ENCODE measurements at regions not wholly inside any gene's neighbourhood (a gene's known extent, or its start where the extent isn't known, plus 50 kb on each side); places are given as distances from the start of the nearest gene placed in this dataset.

DNA sequence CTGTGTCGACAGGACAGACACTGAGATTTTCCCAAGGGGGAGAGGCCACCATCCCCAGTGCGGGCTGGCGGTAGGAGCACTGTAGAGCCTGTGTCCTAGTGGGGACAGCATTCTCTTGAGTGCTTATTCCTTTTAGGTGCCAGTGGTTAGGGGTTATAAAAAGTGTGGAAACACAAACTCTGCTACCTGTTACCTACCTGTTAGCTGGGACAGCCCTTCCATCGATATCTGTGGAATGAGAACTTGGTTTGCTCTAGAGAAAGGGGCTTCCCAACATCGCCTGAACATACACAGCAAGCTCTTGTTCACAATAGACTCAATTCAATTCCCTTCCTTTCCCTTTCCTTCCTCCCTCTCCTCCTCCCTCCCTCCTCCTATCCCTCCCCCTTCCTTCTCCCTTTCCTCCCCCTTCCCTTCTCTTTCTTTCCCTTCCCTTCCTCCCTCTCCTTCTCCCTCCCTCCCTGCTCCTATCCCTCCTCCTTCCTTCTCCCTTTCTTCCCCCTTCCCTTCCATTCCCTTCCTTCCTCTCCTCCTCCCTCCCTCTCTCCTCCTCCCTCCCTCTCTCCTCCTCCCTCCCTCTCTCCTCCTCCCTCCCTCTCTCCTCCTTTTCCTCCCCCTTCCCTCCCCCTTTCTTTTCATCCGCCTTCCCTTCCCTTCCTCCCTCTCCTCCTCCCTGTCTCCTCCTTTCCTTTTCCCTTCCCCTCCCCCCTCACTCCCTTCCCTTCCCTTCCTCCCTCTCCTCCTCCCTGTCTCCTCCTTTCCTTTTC is 188.5 kb downstream of the URI1 start:
- DNase-seq = no peak

DNA sequence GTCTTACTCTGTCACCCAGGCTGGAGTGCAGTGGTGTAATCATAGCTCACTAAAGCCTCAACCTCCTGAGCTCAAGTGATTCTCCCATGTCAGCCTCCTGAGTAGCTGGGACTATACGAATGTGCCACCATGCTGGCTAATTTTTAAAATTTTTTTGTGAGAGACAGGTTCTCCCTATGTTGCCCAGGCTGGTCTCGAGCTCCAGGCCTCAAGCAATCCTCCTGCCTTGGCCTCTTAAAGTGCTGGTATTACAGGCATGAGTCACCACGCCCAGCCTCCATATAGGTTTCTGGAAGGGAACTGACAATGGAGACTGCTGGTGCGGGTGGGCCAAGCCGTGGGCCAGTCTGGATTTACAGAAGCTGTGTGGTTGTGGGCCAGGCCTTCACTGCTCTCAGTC is 189.2 kb downstream of the URI1 start:
- no peak for DNase-seq

DNA sequence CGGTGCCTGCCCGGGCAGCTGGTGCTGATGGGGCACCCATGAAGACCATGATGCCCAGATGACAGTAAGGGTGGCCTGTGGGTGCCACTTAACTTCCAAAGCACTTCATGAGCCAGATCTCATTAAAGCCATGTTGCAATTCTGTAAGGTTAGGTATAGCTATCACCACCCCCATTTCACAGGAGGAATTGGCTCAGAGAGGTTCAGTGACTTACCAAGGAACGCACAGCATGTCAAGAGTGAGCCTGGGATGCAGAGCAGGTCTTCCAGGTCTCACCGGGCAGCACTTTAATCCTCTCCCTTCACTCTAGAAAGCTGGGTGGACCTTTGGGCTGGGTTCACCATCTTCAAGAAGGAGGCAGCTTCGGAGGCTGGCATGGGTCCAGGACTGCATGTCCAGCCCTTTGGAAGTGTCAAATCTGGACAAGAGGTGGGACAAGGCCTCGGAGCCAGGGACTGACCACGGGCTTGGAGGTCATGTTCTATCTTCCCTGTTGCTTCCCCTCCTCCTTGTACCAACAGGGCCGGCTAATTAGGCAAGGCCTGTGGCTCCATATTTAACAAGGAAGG is 189.8 kb downstream of the URI1 start:
- no peak for DNase-seq

DNA sequence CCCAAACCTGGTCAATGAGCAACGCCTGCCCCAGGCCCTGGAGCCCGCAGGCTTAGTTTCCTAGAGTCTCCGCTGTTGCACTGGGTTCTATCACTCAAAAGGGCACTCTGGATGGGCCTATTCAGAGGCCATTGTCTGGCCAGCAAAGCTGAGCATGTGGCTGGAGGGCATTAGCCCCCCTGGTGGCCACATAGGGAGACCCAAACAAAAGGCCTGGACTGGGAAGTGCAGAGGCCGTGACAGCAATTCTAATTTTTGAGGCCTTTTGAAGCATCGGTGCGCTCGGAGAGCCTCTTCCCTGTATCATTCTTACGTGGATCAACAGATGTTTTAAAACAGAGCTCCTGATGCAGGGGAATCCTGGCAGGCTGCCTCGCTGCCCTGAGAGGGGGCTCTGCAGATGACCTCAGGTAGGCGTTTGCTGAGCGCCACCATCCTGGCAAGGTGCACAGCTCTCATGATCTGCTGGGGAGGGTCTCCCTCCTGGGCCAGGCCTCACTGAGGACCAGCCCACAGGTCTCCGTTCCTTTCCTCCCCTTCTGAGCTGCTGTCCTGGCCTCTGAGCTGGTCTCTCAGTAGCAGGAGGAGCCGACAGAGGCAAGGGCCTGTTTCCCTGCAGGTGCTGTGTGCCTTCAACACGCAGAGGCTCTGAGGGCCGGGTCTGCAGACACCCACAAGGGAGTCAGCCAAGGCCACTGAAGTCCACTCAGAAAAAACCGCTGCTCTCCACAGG is 190.5 kb downstream of the URI1 start:
- DNase-seq = no peak

DNA sequence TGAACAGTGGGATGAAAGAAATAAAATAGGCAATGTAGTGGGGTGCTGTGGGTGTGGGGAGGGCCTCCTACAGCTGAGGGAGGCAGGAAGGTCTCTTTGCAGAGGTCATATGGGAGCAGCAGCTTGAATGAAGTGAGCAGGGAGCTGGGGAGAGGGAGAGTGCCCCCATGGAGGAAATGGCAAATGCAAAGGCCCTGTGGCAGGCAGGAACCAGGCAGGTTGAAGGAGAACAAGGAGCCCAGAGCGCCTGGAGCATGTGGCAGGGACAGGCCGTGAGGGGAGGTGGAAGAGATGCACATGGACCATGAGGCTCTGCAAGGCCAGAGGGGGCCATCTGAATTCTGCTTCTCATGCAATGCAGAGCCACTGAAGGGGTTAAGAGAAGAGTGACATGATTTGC is 191.8 kb downstream of the URI1 start:
- no peak for DNase-seq

DNA sequence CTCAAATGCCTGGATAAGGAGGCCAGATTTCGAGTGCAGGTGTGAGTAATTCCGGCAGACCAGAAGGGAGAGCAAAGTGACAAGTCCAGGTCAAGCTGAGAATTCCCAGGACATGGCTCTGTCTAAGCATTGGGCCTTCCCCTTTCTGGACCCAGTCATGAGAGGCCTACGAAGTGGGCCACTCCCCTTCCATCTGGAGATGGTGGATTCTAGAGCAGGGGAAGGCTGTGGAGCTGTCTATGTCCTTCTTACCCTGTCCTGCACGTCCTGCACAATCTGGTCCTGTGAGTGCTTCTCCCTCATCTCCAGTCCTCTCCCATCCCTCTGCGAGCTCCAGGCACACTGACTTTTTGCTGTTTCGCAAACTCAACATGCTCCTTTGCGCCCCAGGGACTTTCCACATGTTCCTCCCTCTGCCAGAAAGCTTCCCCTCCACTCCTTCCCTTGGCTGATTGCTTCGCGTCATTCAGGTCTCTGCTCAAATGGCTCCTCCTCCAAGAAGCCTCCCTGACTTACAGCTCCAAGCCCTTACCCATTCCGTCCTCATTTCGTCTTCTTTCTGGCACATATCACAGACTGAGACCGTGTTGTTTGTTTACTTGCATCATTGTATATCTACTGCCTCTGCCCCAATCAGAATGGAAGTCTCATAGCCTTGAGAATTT is 193.2 kb downstream of the URI1 start:
- DNase-seq = no peak

DNA sequence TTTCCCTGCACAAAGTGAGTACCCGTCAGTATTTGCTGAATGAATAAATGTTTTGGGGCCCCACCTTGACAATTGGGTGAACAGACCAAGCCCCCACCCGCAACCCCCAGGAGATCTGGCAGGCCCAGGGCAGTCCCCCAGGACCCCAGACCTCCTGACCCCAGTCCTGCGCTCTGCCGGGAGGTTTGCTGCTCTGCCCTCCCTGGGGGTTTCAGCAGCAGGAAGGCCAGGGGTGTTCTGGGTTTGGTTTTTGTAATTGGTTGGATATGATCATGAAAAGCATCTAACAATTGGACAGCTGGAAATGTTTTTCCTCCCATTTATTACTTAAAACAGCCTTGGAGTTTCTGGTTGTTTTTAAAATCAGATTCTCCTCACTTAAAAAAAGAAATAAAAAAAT is 193.8 kb downstream of the URI1 start:
- DNase-seq = no peak

DNA sequence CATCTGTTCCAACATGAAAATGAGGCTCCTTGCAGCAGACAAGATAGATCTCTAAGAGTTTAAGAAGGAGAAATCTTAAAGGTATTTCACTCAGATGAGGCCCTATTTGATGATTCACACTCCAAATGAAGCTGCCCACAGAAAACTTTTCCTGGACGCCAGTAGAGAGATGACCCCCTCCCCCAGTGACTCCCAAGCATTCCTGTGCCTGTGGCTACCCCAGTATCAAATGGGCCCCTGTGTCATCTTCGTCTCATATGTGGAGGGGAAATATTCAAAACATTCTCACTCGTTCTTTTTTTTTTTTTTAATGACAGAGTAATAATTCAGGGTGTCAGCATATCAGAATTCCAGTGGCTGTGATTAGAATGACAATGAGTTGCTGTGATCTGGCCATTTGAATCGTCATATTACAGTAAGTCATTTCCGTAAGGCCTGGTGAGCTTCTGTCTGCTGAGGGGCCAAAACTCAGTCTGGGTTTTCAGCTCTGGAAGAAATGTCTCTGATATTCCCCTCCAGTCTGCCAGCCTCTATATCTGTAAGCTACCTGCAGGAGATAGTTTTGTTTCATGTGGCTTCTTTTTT is 194.7 kb downstream of the URI1 start:
- DNase-seq = no peak

DNA sequence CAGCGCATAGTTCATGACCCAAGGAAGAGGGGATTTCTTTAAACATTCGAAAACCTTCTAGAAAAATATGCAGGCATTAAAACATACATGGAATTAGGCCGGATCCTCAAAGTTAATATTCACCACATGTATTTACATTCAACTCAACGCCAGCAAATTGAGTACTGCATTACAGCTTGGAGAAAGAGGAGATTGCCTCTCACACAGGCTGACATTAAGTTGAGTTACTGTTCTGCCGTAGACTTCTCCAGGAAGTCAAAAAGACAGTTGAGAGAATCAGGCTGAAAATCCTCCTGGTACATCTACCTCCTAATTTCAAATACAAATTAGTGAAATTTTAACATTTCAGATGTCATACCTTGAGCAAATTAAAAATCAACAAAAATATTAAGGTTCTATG is 195.7 kb downstream of the URI1 start:
- DNase-seq = no peak

DNA sequence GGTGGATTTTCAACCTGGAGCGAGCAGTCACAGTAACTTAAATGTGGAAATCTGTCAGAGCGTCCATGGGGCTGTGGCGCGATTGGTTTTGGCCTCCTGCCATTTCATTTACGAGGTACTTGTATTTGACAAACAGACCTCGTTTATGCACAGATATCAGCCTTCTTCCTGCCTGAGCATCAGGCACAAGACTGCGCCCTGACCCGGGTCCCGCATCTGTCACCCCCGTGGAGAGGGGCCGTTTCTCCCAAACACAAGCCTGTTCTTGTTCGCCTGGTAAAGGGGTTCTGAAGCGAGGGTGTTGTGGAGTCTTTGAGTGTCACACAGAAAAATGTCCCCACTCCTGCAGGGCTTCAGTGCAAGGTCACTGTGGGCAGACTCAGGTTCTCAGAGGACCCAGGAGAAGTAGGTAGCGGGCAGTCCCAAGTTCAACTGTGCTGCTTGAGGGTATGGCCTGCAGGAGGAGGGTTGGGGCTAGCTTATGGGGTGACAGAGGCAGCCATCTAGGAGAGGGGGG is 202.3 kb downstream of the URI1 start:
- DNase-seq = no peak

DNA sequence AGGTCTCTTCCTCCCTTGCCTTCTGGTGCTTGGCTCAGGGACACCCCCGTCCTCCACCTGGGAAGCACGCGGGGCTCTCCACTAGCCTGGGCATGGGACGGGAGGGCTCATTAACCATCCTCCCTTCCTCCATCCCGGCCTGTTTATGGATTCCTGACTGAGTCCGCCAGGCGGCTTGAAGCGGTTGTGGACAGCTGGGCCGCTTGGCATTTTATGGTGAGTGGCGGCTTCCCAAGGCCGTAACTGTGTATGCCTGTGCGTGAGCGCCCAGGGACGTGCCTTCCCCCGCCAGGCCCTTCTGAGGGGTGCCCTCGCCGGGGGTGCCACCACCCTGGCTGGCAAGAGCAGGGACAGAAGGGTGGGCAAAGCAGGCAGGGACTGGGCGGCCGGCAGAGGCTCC is 202.8 kb downstream of the URI1 start:
- no peak for DNase-seq

DNA sequence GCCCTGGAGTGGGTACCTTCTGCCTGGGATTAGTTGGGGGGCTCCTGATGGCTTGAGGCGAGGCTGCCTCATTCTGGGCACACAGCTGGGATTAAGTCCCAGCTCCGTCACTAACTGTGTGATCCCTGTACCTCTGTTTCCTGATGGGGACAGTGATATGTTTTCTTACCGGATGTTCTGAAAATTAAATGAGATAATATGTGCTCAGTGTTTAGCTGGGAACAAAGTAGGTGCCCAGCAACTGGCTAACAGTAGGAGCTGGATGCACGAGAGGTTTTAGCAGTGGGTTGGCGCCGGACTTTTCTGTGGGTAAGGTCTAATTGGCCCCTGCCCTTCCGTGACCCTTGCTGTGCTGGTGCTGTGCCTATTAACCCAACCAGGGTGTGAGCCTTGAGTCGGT is 203.4 kb downstream of the URI1 start:
- DNase-seq = no peak

DNA sequence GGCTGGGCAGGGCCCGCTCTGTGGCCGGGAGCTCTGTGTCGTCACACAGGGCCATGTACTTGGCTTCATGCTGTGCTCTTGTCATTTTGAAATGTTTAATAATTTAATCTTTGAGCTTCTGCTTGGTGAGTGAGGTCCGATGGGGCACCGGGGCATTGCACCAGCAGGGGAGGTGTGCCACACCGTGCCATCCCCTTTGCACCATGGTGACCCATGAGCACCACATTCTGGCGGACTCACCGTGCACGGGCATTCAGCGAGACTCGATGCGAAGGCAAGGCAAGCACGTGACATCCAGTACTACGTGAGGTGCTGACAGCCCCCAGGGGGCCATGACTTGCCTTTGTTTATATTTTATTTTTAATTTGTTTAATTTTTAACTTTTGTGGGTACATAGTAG is 204.3 kb downstream of the URI1 start:
- DNase-seq = no peak

DNA sequence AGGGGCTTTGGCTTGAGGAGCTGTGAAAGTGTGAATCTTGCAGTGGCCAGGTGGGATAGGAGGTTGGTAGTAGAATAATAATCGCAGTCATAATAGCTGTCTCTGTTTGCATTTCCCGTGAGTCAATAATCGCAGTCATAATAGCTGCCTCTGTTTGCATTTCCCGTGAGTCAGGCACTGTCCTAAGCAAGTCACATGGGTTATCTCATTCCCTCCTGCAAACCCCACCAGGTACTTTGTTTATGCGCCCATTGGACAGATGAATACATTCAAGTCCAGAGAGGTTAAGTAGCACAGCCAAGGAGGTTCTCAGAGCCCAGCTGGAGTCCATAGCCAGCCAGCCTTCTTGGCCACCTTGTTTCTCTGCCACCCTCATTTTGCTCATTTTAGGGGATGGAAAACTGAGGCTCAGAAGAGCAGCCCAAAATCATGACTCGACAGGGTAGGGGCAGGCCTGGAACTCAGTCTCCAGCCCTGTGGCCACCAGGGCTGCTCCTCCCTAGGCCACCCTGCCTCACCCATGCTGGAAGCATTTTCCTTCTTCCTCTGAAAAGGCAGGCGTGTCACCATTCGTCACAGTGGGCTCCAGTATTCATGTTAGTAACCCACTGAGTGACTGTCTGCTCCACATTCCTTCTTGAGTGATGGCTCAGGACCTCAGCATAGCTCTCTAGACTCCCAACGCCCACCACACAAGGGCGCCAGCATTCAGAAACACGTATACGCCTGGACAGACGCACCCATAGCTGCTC is 206.2 kb downstream of the URI1 start:
- no peak for DNase-seq

DNA sequence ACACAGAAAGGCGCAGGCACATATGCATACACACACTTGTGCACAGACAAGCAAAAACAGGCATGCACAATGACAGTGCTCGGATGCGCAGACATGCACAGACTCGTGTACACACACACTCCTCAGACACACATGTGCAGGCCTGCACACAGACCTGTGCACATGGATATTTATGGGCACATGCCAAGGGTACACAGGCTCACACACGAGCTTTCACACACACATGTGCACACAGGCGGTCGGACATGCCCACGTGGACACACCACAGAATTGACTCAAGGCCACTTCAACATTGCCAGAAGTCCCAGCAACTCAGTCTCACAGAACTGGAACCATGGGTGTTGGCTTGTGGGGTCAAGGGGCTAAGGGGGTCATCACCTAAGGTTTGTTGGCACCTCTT is 206.8 kb downstream of the URI1 start:
- no peak for DNase-seq

DNA sequence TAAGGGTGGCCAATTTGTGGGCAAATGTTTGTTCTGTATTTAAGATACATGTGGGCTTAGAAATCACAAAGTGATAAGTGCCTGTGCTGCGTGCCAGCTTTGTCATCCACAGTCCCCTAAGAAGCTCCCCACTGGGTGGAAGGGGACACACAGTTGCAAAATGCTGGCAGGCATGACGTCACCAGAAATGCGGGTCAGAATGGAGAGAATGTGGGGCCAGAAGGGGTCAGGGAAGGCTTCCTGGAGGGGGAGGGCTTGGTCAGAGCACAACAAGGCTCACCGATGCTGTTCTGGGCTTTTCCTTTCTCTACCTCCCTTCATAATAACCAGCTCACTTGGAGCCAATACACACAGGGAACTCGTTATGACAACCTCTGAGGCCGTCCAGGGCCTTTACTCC is 207.3 kb downstream of the URI1 start:
- DNase-seq = no peak

DNA sequence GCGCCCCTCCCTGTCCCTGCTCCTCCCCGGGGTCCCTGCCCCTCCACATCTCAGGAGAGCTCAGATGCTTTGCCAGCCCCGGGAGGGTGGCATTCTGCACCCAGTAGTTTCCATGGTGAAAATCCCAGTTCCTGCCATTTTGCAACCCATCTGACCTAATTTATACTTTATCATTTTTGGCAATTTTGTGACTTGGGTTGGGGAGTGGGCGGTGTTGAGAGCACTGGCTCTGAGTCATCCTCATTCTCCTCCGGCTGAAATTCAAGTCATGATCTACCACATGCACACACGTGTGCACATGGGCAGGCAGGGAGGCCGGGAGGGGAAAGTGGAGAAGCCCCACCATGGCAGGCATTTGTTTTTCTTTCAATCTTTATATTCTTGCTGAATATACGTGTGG is 208.6 kb downstream of the URI1 start:
- DNase-seq = no peak

DNA sequence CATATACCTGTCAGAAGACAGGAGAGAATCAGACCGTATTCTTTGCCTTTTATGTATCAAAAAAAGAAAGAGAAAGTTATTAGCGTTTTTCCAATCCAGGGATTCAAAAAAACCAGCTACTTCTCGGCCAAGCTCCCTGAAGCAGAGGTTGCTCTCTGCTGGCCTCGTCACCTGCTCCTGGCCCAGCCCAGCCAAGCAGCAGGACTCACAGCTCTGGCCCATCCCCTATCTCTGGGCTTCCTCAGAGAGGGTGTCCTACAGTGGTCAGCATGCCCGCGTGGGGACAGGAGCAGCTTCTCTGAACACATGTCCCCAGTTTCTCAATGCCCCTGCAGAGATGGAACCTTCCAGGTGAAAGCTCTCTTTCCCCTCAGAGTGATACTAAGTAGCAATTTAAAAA is 209.0 kb downstream of the URI1 start:
- no peak for DNase-seq

DNA sequence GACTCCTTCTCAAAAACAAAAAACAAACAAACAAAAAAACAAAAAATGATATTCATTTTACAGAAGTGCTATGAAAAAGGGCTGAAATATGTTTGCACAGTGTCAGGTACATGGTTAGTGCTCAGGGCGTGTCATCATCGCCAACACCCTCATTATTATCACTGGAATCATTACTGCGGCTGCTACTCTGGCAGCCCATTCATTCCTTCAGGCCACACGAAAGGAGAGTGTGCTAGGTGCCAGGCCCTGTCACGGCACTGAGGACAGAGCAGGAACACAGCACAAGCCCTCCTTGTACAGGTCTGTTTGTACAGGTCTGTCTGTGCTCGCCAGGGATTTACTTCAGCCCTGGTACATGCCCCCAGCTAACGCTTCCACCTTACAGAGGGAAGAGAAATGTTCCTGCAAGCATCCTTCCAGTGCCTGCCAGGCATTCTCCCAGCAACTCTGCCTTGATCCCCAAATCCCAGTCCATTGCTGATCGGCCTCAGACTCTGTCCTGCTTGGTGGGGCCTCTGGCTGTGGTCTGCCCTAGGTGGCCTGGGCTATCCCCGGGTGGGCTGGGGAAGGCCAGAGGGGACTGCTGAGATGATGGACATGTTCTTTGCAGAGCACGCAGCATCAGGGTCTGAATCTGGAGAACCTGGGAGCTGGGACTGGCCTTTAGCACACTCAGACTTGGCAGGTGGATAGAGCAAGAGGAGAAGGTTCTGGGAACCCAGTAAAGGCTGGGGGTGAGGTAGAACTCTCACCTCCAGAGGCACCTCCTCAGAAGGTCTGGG is 210.7 kb downstream of the URI1 start:
- DNase-seq = no peak

DNA sequence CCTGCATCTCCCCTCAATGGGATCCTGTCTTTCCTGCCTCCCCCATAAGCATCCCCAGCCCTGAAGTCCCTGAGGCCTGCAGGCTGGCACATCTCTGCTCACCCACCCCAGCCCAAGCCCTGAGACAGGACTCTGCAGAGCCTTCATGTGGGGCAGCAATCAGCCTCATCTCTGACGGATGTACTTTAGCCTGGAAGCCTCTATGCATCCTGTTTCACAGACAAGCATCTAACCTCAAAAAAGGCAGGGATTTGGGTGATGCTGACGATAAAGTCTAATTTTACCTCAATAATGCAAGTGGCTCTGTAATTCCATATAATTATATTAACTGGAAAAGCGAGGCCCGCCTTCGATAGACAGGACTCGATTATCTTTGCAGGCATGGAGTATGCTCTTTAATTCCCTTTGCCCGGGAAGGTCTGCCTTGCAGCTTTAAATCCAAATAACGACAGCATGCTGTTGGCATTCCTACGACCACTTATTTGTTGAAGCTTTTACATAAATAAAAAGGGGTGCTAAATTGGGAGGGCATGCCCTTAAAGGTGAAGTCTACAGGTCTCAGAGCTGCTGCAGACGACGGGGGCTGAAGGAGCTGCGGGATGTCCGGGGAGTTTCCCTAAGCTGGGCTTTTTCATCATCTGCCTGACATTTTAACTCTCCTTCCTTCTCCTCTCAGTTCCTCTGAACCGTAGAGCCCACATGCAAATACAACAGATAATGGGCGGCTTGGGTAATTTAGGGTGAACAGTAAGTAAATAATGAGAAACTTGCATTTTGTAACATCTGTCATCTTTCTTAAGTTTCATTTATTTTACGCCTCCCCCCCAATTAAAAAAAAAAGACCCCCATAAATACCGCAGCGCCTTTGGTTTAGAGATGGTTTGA is 211.5 kb downstream of the URI1 start:
- no peak for DNase-seq

Measured in occipital lobe (tissue), 1 donor.